NCI-H146 (cell line): ENCODE measurements at regions not wholly inside any gene's neighbourhood (a gene's known extent, or its start where the extent isn't known, plus 50 kb on each side); places are given as distances from the start of the nearest gene placed in this dataset.
"Not testable (repeated sequence)": the region's sequence is repeated elsewhere in the genome, so short reads cannot be mapped to it uniquely, and the experiment has no call there.

Experiments used
- DNase-seq: peaks from one replicate; lab custom pipeline; 2025; lab: John Stamatoyannopoulos, UW

DNA sequence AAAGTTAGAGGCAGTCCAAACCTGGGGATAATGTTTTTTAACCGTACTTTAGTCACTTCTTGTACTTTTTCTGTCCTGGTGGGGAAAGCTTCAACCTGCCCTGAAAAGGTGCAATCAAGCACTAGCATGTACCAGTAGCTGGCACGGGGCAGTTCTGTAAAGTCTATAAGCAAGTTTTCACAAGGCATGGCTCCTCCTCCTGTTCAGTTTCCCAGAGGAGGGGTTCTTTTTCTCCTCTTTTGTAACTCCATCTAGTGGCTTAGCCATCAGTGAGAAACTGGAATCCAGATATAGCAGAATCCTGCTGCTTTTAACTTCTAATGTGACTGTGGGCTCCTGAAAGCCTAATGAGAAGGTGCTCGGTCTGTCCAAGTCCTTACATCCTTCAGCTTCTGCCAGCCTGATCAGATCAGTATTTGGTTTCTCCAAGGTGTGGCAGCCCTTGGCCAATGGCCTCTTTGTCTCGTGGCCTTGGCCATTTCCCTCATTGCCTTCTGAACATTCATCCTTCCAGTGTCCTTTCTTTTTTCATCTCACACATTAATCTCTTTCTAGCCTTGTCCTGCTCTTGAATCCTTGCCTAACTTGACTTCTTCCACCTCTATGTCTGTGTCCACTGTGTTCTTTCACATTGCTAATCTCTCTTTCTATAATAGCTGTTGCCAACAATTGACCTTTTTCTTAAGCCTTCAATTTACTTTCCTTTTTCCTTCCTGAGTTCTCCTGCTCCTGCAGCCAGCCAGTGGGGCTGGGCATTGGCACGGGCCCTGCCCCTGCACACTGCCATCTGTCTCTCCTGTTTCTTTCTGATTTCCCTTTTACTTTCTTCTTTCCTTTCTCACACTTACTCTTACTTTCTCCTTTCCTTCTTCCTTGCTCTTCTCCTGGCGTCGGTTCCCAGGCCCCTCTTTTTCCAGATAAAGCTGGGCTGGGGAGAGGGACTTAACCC is 222.0 kb upstream of the SYNCRIP start:
- no peak for DNase-seq

DNA sequence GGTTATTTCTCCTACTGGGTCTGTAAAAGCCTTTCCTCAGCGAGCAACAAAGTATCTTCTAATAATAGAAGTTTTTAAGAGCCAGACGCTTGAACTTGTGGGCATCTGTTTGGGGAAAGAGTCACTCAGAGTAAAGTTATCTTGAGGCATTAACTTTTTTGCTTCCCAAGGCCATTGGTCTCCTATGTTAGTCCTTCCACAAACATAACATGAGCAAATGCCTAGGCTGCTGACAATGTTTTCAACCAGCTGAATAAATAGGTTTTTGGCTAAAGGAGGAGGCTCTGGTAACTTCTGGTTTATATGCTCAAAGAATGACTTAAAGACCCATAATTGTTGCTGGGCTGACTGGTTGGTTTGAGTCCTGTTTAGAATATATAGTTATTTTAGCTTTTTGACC is 213.5 kb upstream of the SYNCRIP start:
- DNase-seq, result no peak

- DNase-seq, result not testable (repeated sequence)
Measured at GRCh38 chr6:85838351-85839119, 195.8 kb upstream of the SYNCRIP start.

DNA sequence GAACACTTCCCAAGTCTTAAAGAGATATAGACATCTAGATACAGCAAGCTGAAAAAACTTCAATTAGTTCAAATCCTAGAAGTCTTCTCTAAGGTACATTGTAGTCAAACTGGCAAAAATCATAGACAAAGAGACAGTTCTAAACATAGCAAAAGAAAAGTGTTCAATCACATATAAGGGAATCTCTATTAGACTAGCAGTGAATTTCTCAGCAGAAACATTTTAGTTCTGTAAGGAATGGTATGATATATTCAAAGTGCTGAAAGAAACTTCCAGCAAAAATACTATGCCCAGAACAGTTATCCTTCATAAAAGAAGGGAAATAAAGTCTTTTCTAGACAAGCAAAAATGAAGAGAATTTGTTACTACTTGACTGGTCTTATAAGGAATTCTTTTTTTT is 186.3 kb upstream of the SYNCRIP start:
- no peak for DNase-seq

- DNase-seq, result no peak
Measured at GRCh38 chr6:85826997-85827396, 184.3 kb upstream of the SYNCRIP start.

GRCh38 chr6:85824329-85824728 is 181.6 kb upstream of the SYNCRIP start:
- DNase-seq, result no peak

- no peak for DNase-seq
Measured at GRCh38 chr6:85810558-85810957, 167.9 kb upstream of the SYNCRIP start.

GRCh38 chr6:85803721-85804120 is 161.0 kb upstream of the SYNCRIP start:
- no peak for DNase-seq

- DNase-seq, result no peak
Measured at GRCh38 chr6:85802162-85802561, 159.5 kb upstream of the SYNCRIP start.

DNA sequence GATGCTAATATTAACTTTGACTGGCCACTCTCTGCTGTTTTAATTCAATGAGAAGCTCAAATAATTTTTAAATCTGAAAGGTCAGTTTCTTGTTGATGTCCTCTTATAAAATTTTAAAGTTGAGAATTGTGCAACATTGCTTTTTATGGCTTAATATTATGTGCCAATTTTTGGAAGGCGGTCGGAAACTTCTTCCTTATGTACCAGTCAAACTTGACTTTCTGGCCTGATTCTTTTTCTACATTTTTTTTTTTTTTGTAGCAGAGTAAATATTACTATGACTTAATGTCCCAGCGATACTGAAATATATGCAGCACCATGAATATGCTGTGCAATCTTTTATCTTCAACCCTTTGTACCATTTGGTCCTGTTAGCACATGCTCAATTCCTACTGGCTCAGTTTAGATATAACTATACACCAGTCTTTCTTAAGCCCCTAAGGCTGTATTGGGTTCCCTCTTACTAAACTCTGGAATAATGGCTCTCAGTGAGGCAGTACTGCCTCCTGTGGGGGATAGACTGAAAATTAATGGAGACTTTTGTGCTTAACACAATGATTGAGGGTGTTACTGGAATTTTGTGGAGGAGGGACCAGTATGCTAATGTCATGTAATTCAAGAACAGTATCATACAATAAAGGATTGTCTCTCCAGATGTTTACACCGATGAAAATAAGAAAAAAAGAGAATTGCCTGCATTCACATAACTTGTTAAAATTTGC is 156.4 kb upstream of the SYNCRIP start:
- DNase-seq, result no peak

GRCh38 chr6:85797993-85798392 is 155.3 kb upstream of the SYNCRIP start:
- DNase-seq, result no peak

DNA sequence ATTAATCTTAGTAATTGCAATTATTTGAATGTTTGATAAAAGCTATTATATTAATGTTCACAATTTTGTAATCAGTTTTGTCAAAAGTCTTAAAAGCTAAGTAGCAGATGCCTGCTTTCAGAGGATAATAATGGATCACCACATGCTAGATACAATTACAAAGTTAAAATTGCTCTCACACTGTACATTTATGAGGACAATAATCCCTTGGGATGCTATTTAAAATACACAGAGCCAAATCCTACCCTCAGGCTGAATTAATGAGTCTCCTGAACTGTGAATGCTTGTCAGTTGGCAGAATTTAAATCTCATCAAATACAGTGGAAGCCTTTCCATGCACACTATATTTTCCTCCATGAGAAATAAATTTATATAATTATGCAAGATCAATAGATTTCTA is 153.3 kb upstream of the SYNCRIP start:
- no peak for DNase-seq

- no peak for DNase-seq
Measured at GRCh38 chr6:85792254-85792653, 149.6 kb upstream of the SYNCRIP start.

DNA sequence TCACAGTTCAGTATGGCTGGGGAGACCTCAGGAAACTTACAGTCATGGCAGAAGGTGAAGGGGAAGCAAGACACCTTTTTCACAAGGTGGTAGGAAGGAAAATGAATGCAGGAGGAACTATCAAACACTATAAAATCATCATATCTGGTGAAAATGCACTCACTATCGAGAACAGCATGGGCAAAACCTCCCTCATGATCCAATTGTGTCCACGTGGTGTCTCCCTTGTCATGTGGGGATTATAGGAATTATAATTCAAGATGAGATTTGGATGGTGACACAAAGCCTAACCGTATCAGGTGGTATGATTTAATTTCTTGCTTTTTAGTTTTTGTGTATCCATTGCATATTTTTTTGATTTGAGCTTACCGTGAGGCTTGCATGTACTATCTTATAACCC is 133.2 kb upstream of the SYNCRIP start:
- DNase-seq, result no peak

GRCh38 chr6:85772641-85773040 is 130.0 kb upstream of the SYNCRIP start:
- DNase-seq, result no peak

- DNase-seq, result no peak
Measured at GRCh38 chr6:85771925-85772430, 129.3 kb upstream of the SYNCRIP start.

DNA sequence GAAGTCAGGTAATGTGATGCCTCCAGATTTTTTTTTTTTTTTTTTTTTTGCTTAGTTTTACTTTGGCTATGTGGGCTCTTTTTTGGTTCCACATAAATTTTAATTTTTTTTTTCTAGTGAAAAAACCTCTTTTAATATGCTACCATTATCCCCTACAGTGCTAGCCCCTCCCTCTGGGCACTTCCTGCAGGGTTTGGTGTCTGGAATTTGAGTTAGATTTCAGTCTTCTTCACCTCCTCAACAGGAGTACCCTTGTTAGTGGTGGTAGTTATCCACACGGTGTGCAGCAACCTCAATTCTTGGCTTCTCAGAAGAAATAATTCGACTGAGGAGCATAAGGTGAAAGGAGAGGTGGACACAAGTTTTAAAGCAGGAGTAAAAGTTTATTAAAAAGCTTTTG is 128.8 kb upstream of the SYNCRIP start:
- no peak for DNase-seq

- no peak for DNase-seq
Measured at GRCh38 chr6:85764844-85765243, 122.2 kb upstream of the SYNCRIP start.

- DNase-seq, result no peak
Measured at GRCh38 chr6:85756982-85757381, 114.3 kb upstream of the SYNCRIP start.

DNA sequence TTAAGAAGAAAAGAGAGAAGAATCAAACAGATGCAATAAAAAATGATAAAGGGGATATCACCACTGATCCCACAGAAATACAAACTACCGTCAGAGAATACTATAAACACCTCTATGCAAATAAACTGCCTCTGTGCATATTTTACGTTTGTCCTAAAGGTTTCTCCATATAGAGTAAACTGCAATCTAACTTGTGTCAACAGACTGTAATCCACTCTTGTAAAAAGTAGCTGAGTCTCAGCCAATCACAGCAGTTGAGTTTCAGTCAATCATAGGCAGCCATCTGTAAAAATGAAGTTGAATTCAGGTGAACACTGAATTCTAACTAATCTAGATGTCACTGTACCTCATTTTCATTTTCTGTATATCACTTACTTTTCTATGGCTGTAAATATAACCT is 112.2 kb upstream of the SYNCRIP start:
- no peak for DNase-seq

GRCh38 chr6:85752602-85753001 is 109.9 kb upstream of the SYNCRIP start:
- DNase-seq, result no peak

DNA sequence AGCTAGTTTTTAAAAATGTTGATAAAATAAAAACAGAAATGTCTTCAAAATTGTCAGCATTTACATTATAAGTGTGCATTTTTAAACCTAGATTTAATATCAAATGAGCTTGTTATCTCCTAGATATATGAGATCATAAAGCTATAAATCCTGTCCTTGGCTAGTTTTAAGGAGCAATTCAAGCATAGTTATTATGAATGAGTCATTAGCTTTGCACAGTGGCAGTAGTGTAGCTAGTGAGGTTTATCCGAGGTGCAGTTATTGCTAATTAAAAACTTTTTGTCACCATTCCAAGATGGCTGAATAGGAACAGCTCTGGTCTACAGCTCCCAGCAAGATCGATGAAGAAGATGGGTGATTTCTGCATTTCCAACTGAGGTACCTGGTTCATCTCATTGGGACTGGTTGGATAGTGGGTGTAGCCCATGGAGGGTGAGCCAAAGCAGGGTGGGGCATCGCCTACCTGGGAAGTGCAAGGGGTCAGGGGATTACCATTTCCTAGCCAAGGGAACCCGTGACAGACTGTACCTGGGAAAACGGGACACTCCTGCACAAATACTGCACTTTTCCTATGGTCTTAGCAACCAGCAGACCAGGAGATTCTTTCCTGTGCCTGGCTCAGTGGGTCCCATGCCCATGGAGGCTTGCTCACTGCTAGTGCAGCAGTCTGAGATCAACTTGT is 108.8 kb upstream of the SYNCRIP start:
- DNase-seq, result no peak
